MM.1S (cell line): ENCODE measurements at regions not wholly inside any gene's neighbourhood (a gene's known extent, or its start where the extent isn't known, plus 50 kb on each side); places are given as distances from the start of the nearest gene placed in this dataset.

ENCODE experiments used
- EZH2 ChIP-seq: fragments of 300-600 bp; sonication (generic); optimal IDR thresholded peaks from 2 replicates; pipeline ENCODE3; 2017; ENCODE audit warnings: low read depth, mild to moderate bottlenecking, antibody characterized with exemption, low read length, mixed read lengths
- TF ChIP-seq, protein P1 (sequence below): fragments of 300-600 bp; sonication (generic); IDR thresholded peaks from 2 replicates; pipeline ENCODE4 v1.5.1; 2016; ENCODE audit warnings: antibody characterized with exemption, low read length, mixed read lengths

DNA sequence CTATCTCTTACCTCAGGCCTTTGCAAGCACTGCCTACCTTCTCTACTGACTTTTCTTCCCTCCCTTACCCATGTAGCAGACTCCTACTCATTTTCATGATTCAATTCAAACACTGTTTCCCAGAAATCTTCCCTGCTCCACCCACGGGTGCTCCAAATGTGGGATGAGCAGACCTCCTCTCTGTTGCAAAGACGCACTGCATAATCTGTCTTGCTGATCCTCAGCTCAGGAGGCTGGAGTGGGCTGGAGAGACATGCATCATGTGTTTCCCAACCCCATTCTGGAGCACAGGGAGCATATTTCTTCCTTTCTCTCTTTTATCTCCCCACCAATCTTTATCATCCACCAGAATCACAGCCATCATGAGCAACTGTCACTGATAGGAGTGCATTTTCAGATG, 459.9 kb upstream of the NFIA start:
- TF ChIP-seq, protein P1, sequence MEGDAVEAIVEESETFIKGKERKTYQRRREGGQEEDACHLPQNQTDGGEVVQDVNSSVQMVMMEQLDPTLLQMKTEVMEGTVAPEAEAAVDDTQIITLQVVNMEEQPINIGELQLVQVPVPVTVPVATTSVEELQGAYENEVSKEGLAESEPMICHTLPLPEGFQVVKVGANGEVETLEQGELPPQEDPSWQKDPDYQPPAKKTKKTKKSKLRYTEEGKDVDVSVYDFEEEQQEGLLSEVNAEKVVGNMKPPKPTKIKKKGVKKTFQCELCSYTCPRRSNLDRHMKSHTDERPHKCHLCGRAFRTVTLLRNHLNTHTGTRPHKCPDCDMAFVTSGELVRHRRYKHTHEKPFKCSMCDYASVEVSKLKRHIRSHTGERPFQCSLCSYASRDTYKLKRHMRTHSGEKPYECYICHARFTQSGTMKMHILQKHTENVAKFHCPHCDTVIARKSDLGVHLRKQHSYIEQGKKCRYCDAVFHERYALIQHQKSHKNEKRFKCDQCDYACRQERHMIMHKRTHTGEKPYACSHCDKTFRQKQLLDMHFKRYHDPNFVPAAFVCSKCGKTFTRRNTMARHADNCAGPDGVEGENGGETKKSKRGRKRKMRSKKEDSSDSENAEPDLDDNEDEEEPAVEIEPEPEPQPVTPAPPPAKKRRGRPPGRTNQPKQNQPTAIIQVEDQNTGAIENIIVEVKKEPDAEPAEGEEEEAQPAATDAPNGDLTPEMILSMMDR, result no peak
- no peak for TF ChIP-seq EZH2
